HepG2 (cell line): ENCODE measurements at regions not wholly inside any gene's neighbourhood (a gene's known extent, or its start where the extent isn't known, plus 50 kb on each side); places are given as distances from the start of the nearest gene placed in this dataset.

Source experiments
- CENPBD1 ChIP-seq: sonication (generic); formaldehyde crosslinking; IDR thresholded peaks from 2 replicates; pipeline ENCODE4 v1.8.0; 2022; ENCODE audit warnings: missing genetic modification reagents, low read depth, mild to moderate bottlenecking, borderline replicate concordance
- DR1 ChIP-seq: sonication (generic); formaldehyde crosslinking; IDR thresholded peaks from 2 replicates; pipeline ENCODE4 v1.8.0; 2021; ENCODE audit warnings: mild to moderate bottlenecking, missing genetic modification reagents, inconsistent platforms
- GLI4 ChIP-seq: sonication (generic); formaldehyde crosslinking; IDR thresholded peaks from 2 replicates; pipeline ENCODE4 v1.5.1; 2020; ENCODE audit warnings: missing genetic modification reagents, mild to moderate bottlenecking, moderate library complexity, borderline replicate concordance
- SALL2 ChIP-seq: sonication (generic); formaldehyde crosslinking; IDR thresholded peaks from 2 replicates; pipeline ENCODE4 v1.8.1; 2023; ENCODE audit warnings: mild to moderate bottlenecking, missing genetic modification reagents, inconsistent platforms

GRCh38 chr7:3117488-3118231 lies 74.0 kb upstream of the CARD11 start:
- TF ChIP-seq SALL2 (CRISPR knock-in tag) (no peak), GLI4 (CRISPR knock-in tag) (no peak), CENPBD1 (no peak), DR1 (CRISPR knock-in tag) (no peak)
